Hematopoietic multipotent progenitor cell (in vitro differentiated cells): ENCODE measurements at regions not wholly inside any gene's neighbourhood (a gene's known extent, or its start where the extent isn't known, plus 50 kb on each side); places are given as distances from the start of the nearest gene placed in this dataset.
A peak's percentile ranks its signal among the peaks of the same experiment; 100 is the strongest.
"Not testable (repeated sequence)": the region's sequence is repeated elsewhere in the genome, so short reads cannot be mapped to it uniquely, and the experiment has no call there.

Source experiments
- DNase-seq, 3 donors: peaks; one replicate each; pipeline ENCODE4 v3.0.0-alpha.2; 2011 to 2015; ENCODE audit warnings: low read depth in 2 of 3, low spot score in 2 of 3

DNA sequence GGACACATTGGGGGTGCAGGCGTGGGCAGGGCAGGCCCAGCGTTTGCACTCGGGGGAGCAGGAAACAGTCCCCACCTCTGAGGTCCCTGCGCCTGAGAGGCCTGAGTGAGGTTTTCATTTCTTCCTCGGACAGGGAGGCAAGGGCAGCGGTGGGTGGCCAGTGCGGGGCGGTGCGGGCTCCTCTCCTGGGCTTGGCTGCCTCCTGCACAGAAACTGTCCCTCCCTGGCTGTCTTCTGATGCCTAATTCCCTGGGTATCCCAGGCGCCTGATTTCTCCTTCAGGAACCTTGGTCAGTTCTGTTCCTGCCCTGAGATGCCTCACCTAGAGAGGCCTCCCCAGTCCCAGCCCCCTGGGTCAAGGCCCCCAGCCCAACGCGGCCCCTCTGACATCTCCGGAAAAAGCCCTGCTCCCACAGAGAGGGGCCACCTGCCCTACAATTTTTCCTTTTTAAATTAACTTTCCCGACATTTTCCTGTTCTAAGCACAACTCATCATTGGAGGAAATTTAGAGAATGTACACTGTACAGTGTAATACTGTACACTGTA is 260.3 kb downstream of the ADGRD1 start:
- no peak for DNase-seq

DNA sequence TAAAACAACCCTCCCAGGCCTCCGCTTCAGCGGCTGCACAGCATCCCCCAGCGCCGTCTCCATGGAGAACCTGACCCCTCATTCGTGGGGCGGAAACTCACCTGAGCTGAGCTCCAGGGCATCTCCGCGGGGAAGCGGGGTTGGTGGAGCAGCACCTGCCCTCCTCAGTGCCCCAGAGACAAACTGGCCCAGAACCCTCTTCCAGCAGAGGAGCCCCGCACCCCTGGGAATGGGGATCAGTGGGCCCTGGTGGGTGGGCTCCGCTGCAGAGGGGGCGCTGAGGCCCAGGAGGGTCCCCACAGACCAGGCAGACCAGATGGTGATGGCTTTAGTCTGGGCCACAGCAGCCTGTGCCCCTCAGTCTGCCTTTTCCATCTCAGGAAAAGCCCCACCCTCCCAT is 261.2 kb downstream of the ADGRD1 start:
- not testable (repeated sequence) for DNase-seq

DNA sequence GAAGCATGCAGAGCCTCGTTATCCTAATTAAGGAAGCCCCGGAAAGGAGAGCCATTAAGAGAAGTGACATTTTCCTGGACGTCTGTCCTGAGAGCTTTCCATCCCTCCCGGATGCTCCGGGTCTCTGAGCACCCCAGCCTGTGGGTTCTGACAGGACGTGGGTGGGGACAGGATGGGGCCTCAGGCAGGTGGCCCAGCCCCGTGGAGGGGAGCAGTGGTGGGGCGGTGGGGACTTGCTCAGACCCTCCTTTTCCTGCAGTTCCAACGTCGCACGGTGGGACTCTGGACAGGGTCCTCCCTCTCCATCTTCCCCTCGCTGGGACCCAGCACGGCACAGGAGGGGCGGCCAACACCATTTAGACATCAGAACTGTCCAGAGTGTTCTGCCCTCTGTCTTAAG is 262.9 kb downstream of the ADGRD1 start:
- DNase-seq = not testable (repeated sequence)

DNA sequence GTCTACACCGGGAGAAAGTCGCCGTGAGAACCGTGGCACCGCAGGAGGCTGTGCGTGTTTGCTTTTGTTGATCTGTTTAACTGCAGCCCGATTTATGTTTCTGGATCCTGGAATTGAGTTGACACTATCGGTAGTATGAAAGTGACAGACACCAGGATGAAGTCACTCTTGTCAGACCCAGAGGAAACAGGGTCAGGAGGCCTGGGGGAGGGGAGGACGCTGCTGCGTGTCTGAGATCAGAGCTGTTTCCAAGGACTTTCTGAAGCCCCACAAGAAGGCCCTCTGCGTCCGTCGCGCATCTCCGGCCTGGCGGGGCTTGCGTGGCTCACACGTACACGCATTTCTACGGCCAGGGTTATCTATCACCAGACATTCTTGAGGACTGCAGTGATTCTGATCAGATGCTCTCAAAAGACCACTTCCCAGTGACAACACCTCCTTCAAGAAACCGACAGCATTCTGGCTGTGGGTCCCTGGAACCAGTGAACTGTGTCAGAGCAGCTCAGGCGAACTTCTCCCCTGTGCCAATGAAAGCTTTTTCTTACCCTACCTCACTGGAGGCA is 263.4 kb downstream of the ADGRD1 start:
- DNase-seq = no peak

DNA sequence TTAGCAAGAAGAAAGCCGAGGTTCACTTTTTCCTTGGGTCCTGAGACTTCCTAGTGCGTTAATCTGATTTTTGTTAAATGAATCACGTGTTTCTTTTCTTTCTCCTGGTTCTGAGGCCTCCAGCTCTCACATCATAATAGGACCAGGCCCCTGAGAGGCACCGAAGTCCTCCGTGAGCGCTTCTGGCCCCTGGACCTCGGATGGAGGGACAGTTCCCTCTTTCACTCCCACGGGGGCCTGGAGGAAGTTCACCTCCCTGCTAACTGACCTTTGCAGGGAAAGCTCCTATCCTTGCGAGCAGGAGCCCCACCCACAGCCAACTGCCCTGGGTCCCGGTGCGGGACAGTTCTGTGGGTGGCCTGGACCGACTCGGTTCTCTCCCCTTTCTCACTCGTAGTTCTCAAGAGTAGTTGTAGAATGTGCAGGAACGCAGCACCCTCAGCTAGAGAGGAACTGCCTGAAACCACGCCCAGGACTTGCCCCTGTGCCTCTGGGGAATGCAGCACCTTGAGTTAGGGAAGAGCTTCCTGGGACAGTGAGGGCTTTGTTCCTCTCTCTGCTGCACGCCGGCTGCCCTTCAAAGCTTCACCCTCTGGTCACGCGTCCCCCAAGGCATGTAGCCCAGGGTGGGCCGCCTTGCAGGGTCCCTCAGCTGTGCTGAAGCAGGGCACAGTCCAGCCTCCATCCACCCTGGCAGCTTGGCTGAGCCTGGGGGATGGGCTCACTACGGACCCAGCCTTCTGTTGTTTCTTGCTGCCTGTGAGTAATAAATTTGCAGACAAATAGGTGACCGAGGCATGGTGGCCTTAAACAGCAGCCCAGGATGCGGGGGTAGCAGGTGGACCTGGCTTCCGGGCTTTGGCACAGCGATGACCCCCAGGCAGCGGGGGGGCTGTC is 264.6 kb downstream of the ADGRD1 start:
- DNase-seq = no peak

DNA sequence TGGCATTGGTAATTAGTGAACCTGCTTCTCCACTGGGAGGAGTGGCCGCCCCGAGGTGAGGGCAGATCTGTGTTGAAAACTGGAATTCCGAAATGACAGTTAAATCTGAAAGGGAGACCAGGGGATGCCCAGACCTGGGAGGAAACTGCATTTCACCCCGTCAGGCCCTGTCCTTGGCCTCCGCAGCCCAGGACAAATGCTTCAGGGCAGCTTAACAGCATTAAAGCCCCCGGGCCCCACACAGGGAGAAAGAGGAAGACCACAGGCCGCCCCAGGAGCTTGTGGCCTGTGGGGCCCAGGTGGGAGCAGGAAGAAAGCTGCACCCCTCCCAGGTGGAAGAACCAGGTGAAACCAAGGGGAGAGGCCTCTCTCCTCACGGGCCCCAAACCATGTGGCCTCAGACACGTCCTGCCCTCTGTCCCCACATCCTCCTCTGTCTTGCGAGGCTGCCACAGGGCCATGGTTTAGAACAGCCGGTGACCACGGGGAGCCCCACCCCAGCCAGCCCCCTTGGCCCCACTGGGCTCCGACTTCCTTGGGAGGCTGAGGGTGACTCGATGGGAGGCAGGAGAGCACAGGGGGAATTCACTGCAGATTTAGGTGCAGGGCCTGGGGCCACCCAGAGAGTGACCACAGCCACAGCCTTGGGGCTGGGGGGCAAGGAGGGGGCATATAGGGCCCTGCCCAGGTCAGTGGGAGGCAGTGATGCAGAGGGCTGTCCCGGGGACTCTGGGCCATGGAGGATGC is 265.4 kb downstream of the ADGRD1 start:
- DNase-seq = no peak

DNA sequence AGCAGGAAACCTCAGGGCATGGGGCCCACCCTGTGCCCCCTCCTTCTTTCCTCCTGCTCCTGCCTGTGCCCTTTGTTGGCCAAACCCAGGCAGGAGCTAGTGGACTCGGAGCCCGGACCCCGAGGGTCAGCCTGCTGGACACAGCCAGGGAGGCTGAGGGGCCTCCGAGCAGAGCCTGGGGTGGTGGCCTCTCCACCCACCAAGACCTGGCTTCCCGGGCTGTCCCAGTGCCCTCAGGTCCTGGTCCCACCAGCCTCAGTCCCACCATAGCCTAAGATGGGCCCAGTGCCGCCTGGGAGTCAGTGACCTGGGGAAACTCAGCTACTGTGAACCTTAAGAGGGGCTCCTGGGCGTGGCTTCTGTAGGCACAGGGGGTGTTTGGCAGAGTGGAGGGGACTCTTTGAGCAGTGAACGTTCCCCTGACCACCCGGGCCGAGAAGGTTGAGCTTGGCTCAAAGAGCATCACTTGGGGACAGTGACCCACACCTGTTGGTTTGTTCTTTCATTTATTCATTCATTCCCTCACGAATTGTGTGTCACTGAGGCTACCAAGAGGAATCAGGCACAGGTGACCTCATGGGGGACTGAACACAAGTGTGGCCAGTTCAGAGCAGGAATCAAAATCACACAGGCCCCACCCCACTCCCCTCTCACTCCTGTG is 266.1 kb downstream of the ADGRD1 start:
- DNase-seq = no peak

DNA sequence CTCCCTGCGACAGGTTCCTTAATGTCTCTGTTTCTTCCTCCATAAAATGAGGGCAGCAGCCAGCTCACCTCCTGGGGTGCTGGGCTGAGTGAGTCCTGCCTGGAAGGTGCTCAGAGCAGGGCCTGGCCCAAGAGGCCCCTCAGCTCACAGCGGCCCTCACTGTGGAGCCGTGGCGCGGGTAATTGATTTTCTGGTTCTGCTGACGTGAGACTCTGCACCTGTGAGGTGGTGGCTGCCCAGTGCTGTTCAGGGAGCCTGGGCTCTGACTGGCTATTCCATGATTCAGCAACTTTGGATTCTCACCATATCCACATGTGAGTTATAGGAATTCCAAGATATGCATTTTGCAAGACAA is 266.6 kb downstream of the ADGRD1 start:
- no peak for DNase-seq

DNA sequence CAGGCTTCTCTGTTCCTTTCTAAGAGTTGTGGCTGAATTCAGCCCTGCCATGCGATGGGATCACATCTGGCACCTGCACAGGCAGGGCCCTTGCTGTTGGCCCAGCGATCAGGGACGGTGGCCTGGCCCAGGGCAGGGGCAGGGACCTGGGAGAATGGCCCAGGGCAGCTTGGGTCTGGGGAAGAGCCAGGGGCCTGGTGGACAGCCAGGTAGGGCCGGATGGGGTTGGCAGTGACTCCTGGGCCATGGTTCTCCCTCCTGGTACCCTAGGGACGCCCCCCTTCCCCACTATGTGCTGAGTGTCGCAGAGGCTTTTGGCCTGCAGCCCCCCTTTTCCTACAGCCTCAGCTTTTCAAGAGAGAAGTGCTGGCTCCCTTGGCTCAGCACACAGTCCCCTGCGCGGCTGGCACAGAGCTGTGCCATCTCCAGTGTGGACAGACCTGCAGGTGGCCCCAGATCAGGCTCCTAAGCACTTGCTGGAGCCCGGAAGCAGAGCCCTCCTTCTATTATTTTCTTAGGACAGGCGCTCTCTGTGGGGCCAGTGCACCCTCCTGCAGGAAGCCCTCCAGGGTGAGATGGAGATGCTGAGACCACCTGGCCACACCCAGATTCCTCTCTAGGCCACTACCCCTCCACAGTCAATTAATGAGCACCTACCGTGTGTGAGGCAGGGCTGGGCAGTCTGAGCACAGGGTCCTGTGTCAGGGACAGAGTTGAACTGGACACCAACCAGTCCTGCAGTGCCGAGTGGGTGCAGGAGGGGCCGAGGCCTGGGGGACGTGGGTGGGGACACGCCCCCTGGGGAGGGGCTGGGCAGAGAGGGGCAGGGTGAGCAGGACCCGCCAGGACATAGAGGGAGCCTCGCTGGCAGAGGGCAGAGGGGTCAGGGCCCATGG is 267.6 kb downstream of the ADGRD1 start:
- no peak for DNase-seq

DNA sequence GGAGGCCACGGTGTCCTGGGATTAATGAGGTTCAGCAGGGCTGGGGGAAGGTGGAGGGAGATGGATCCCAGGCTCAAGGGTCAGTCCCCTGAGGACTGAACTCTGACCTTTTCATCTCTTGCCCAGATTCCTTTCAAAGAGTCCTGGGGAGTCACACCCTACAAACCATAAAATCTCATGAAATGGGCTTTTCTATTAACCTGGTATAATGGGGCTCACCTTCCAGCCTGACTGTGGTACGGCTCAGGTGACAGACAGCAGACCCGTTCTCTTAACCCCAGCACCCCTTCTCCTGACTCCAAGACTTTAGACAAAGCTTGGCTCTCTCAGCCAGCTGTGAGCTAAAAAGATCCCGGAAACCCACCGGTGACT is 268.2 kb downstream of the ADGRD1 start:
- no peak for DNase-seq

DNA sequence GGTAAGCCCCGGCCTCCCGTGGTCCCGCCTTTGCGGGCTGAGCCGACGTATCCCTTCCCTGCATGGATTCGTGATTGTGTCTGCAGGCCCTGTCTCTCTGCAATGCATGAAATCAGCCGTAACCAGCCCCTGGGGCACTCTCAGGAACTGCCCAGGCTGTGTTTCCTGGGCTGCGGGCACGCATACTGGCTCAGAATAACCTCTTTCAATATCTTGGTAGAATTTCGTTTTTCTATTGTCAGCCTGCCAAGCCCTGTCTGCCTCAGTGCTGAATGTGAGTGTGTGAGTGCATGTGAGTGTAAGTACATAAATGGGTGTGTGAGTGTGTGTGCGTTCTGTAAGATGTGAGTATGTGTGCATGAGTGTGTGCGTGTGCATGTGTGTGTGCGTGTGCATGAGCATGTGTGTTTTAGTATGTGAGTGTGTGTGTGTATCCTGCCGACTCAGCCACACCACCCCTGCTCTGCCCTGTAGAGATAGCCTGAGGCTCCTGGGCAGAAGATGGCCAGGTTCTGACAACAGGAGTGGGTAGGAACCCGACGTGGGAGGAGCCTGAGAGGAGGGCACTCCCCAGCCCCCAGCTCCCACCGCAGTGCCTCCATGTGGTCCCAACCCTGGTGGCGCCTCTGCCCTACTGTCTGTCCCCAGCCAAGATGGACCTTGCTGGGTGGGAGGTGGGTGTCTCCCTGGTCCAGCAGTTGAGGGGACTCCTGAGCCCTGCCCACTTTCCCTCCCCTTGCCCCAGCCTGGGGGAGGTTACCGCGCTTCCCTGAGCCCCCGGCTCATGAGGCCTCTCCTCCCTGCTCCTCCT is 268.8 kb downstream of the ADGRD1 start:
- peak in 2 of 3 donors; percentile 89 to 96 for DNase-seq

DNA sequence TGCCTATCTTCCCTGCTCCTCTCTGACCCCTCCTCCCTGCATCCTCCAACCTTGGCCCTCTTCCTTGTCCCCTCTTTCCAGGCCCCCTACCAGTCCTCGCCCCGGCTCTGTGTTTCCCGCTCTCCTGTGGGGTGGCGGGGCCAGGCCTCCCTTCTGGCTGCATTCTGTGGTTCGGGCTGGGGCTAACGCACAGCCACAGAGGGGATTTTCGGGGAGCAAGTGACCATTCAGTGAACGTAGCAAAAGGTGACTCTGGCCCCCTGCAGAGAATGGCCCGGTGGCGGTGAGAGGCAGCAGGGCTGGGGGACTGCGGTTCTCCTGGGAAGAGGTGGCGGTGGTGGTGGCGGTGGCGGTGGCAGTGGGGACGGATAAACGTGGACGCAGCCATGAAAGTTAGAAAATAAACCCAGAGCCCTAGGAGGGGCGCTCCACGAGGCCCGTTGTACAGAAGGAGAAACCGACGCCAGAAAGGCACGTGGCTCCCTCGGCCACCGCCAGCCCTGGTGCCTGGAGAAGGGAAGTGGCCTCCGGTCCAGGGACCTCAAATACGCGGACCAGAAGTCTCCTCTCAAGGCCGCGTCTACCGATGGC is 269.6 kb downstream of the ADGRD1 start:
- no peak for DNase-seq

DNA sequence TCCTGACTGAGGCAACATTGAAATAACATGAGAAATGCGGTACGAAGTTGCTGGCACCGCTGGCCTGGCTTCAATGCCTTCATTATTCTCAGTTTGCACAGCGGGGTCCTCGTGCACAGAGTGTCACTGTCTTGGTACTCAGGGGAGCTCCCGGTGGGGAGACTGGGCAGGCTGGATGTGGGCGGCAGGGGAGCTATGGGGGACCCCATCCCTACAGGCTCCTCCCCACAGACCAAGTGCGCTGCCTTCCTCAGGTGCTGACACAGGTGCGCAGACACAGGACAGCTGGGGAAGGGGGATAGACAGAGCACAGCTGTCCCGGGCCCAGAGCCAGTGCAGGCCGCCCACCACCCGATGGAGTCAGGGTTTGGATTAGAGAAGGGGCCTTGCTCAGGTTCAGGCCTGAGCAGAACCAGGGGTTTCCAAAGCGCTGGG is 270.1 kb downstream of the ADGRD1 start:
- DNase-seq = no peak

DNA sequence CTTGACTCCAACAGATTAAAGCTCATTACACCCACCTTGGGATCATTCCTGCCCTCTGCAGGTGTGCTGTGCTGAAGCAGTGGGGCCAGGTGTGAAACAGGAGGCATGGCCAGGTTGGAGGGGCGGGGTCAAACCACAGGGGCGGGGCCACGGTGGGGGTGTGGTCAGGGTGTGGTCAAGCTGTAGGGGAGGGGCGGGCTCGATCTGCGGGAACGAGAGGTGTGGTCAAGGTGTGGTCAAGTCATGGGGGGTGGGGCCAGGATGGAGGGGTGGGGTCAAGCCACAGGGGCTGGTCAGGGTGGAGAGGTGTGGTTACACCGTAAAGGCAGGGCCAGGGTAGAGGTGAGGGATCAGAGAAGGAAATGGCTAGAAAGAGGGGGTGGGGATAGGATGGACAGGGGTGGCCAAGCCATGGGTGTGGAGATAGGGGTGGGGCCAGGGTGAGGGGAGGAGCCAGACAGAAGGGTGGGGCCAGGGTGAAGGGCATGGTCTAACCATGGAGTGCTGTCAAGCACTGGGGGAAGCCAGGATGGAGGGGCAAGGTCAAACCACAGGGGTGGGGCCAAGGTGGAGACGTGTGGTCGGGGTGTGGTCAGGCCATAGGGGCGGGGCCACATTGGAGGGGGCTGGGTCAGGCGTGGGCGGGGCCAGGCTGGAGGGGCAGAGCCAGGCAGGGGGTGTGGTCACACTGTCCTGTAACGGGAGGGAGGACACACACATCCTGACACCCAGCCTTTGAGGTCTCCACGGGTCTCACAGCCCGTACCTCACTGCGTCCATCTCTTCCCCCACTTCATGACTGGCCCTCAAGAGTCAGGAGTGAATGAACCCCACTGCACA is 270.7 kb downstream of the ADGRD1 start:
- DNase-seq = not testable (repeated sequence)

DNA sequence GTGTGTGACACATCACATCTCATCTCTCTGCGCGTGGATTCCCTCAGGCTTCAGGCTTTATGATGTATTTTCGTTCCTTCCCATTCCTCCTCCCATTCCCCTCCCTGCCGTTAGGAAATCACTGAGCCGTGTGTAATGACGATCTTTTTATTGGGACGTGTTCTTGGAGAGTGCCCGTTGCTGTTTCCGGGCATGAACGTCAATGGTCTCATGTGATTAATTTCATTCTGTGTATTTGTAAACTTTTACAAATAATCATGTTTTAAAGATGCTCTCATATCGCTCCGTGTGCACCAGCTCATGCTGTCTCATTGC is 271.3 kb downstream of the ADGRD1 start:
- not testable (repeated sequence) for DNase-seq

DNA sequence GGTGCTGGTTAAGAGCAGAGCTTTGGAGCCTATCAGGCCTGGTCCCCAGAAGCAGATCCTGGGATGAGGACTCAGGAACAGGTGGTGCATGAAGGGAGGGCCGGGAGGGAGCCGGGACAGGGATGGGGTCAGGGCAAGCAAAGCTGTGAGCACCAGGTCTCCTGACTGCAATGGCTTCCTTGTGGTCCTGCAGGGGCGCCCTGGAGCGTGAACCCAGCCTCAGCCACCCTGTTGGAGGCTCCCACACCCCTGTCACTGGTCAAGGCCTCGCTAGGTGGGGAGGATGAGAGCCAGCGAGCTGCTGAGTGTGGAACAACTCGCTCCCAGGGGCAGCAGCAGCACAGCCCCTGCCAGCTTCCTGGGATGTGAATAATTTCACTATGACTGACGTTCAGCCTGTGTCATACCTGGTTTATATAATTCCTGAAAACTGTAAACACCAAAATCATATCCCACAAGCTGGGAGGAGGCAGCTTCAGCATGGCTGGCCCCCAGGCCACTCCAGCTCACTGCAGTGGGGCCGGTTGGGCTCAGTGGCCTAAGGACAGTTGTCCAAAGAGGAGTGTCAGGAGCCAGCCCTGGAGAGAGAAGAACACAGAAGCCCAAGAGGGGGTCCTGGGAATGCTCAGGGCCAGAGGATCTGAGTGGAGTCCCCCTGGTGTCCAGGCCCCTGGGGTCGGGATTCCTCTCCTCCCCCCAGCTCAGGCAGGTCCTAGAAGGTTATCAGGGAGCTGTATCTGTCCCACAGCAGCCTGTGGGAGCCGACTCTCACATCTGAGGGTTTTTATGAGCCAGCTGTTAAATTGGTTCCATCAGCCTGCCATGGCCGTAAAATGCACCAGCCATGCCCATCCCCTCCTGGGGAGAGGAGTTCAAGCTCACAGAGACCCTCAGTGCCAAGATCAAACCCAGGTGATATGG is 272.9 kb downstream of the ADGRD1 start:
- DNase-seq = no peak

DNA sequence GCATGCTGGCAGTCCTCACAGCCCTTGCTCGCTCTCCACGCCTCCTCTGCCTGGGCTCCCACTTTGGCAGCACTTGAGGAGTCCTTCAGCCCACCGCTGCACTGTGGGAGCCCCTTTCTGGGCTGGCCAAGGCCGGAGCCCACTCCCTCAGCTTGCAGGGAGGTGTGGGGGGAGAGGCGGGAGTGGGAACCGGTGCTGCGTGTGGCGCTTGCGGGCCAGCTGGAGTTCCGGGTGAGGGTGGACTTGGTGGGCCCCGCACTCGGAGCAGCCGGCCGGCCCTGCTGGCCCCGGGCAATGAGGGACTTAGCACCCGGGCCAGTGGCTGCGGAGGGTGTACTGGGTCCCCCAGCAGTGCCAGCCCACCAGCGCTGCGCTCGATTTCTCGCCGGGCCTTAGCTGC is 273.9 kb downstream of the ADGRD1 start:
- DNase-seq = not testable (repeated sequence)
